ENCODE measurements at regions not wholly inside any gene's neighbourhood (a gene's known extent, or its start where the extent isn't known, plus 50 kb on each side); places are given as distances from the start of the nearest gene placed in this dataset.
"Not testable (repeated sequence)": the region's sequence is repeated elsewhere in the genome, so short reads cannot be mapped to it uniquely, and the experiment has no call there.

- H3K27ac Mint-ChIP-seq; DNase-seq; ATAC-seq (replicated peaks in 1 of 2); H3K9me3 Mint-ChIP-seq; H3K27me3 Mint-ChIP-seq (ENCODE audit: low read depth); H3K36me3 Mint-ChIP-seq (ENCODE audit: insufficient read depth in 2 of 2); H3K4me1 Mint-ChIP-seq (ENCODE audit: low read depth); H3K4me3 Mint-ChIP-seq: not testable (repeated sequence)
Measured at GRCh38 chr16:86889054-86889366, 310.7 kb downstream of the FOXL1 start.

- Mint-ChIP-seq H3K27me3 (ENCODE audit: low read depth) (no peaks in the 10 kb centered on the region), H3K27ac (no peak overlapping the region), H3K4me3 (no peak overlapping the region), H3K4me1 (ENCODE audit: low read depth) (no peaks in the 10 kb centered on the region), H3K9me3 (peaks cover 3 to 5% of the 10 kb centered on the region in 2 donors), H3K36me3 (ENCODE audit: insufficient read depth in 2 of 2) (no peaks in the 10 kb centered on the region)
- ATAC-seq (replicated peaks in 1 of 2) (no peak), DNase-seq (no peak)
Measured at GRCh38 chr16:86889974-86890373, 311.6 kb downstream of the FOXL1 start.

- Mint-ChIP-seq H3K27ac (no peak overlapping the region), H3K27me3 (ENCODE audit: low read depth) (no peaks in the 10 kb centered on the region), H3K4me3 (no peak overlapping the region), H3K36me3 (ENCODE audit: insufficient read depth in 2 of 2) (no peaks in the 10 kb centered on the region), H3K9me3 (peaks cover 3 to 5% of the 10 kb centered on the region in 2 donors), H3K4me1 (ENCODE audit: low read depth) (no peaks in the 10 kb centered on the region)
- no peak for DNase-seq
- no peak for ATAC-seq (replicated peaks in 1 of 2)
Measured at GRCh38 chr16:86891121-86891520, 312.8 kb downstream of the FOXL1 start.

- ATAC-seq (replicated peaks in 1 of 2), result no peak
- H3K4me3 Mint-ChIP-seq, result no peak overlapping the region
- no peaks in the 10 kb centered on the region for H3K27me3 Mint-ChIP-seq (ENCODE audit: low read depth)
- no peak for DNase-seq
- H3K9me3 Mint-ChIP-seq, result peaks cover 3 to 5% of the 10 kb centered on the region in 2 donors
- no peak overlapping the region for H3K27ac Mint-ChIP-seq
- no peaks in the 10 kb centered on the region for H3K36me3 Mint-ChIP-seq (ENCODE audit: insufficient read depth in 2 of 2)
- no peaks in the 10 kb centered on the region for H3K4me1 Mint-ChIP-seq (ENCODE audit: low read depth)
Measured at GRCh38 chr16:86891631-86892030, 313.3 kb downstream of the FOXL1 start.

GRCh38 chr16:86892509-86892908 is 314.2 kb downstream of the FOXL1 start:
- peaks cover 3 to 5% of the 10 kb centered on the region in 2 donors for H3K9me3 Mint-ChIP-seq

GRCh38 chr16:86893506-86893905 is 315.2 kb downstream of the FOXL1 start:
- H3K36me3 Mint-ChIP-seq (ENCODE audit: insufficient read depth in 2 of 2), result no peaks in the 10 kb centered on the region
- no peaks in the 10 kb centered on the region for H3K27me3 Mint-ChIP-seq (ENCODE audit: low read depth)
- DNase-seq (no peak), ATAC-seq (replicated peaks in 1 of 2) (no peak)
- no peaks in the 10 kb centered on the region for H3K4me1 Mint-ChIP-seq (ENCODE audit: low read depth)
- H3K9me3 Mint-ChIP-seq, result peaks cover 3 to 5% of the 10 kb centered on the region in 2 donors
- H3K27ac Mint-ChIP-seq, result no peak overlapping the region
- no peak overlapping the region for H3K4me3 Mint-ChIP-seq

More at GRCh38 chr16:86892509-86892908, 314.2 kb downstream of the FOXL1 start:
- H3K27me3 Mint-ChIP-seq (ENCODE audit: low read depth), result no peaks in the 10 kb centered on the region
- no peak overlapping the region for H3K27ac Mint-ChIP-seq
- no peak for DNase-seq
- no peak for ATAC-seq (replicated peaks in 1 of 2)
- no peaks in the 10 kb centered on the region for H3K36me3 Mint-ChIP-seq (ENCODE audit: insufficient read depth in 2 of 2)
- H3K4me3 Mint-ChIP-seq, result no peak overlapping the region
- no peaks in the 10 kb centered on the region for H3K4me1 Mint-ChIP-seq (ENCODE audit: low read depth)

GRCh38 chr16:86894029-86894567 is 315.7 kb downstream of the FOXL1 start:
- Mint-ChIP-seq H3K27ac (no peak overlapping the region), H3K4me3 (no peak overlapping the region), H3K9me3 (peaks cover under 1 to 2% of the 10 kb centered on the region in 2 donors), H3K36me3 (ENCODE audit: insufficient read depth in 2 of 2) (no peaks in the 10 kb centered on the region), H3K4me1 (ENCODE audit: low read depth) (no peaks in the 10 kb centered on the region), H3K27me3 (ENCODE audit: low read depth) (no peaks in the 10 kb centered on the region)
- ATAC-seq (replicated peaks in 1 of 2) (no peak), DNase-seq (no peak)

- no peak for ATAC-seq (replicated peaks in 1 of 2)
- Mint-ChIP-seq H3K27ac (no peak overlapping the region), H3K27me3 (ENCODE audit: low read depth) (no peaks in the 10 kb centered on the region), H3K9me3 (peaks cover 0 to 2% of the 10 kb centered on the region in 2 donors), H3K36me3 (ENCODE audit: insufficient read depth in 2 of 2) (no peaks in the 10 kb centered on the region), H3K4me1 (ENCODE audit: low read depth) (no peaks in the 10 kb centered on the region), H3K4me3 (no peak overlapping the region)
- DNase-seq, result no peak
Measured at GRCh38 chr16:86894925-86895324, 316.6 kb downstream of the FOXL1 start.

GRCh38 chr16:86895606-86896005 is 317.3 kb downstream of the FOXL1 start:
- no peaks in the 10 kb centered on the region for H3K9me3 Mint-ChIP-seq
- no peak overlapping the region for H3K4me3 Mint-ChIP-seq
- no peaks in the 10 kb centered on the region for H3K4me1 Mint-ChIP-seq (ENCODE audit: low read depth)
- no peak for DNase-seq
- ATAC-seq (replicated peaks in 1 of 2), result no peak
- no peak overlapping the region for H3K27ac Mint-ChIP-seq
- no peaks in the 10 kb centered on the region for H3K27me3 Mint-ChIP-seq (ENCODE audit: low read depth)
- no peaks in the 10 kb centered on the region for H3K36me3 Mint-ChIP-seq (ENCODE audit: insufficient read depth in 2 of 2)

GRCh38 chr16:86896976-86897375 is 318.6 kb downstream of the FOXL1 start:
- ATAC-seq (replicated peaks in 1 of 2), result no peak
- DNase-seq, result no peak
- Mint-ChIP-seq H3K9me3 (no peaks in the 10 kb centered on the region), H3K27me3 (ENCODE audit: low read depth) (no peaks in the 10 kb centered on the region), H3K4me3 (no peak overlapping the region), H3K27ac (no peak overlapping the region), H3K4me1 (ENCODE audit: low read depth) (no peaks in the 10 kb centered on the region), H3K36me3 (ENCODE audit: insufficient read depth in 2 of 2) (no peaks in the 10 kb centered on the region)

- H3K36me3 Mint-ChIP-seq (ENCODE audit: insufficient read depth in 2 of 2), result no peaks in the 10 kb centered on the region
- H3K27ac Mint-ChIP-seq, result no peak overlapping the region
- H3K27me3 Mint-ChIP-seq (ENCODE audit: low read depth), result no peaks in the 10 kb centered on the region
- no peak overlapping the region for H3K4me3 Mint-ChIP-seq
- H3K9me3 Mint-ChIP-seq, result no peaks in the 10 kb centered on the region
- H3K4me1 Mint-ChIP-seq (ENCODE audit: low read depth), result no peaks in the 10 kb centered on the region
- ATAC-seq (replicated peaks in 1 of 2) (no peak), DNase-seq (no peak)
Measured at GRCh38 chr16:86897486-86897885, 319.1 kb downstream of the FOXL1 start.

GRCh38 chr16:86898386-86898785 is 320.0 kb downstream of the FOXL1 start:
- Mint-ChIP-seq H3K36me3 (ENCODE audit: insufficient read depth in 2 of 2) (no peaks in the 10 kb centered on the region), H3K4me1 (ENCODE audit: low read depth) (no peaks in the 10 kb centered on the region), H3K4me3 (no peak overlapping the region), H3K27ac (no peak overlapping the region), H3K27me3 (ENCODE audit: low read depth) (no peaks in the 10 kb centered on the region), H3K9me3 (no peaks in the 10 kb centered on the region)
- DNase-seq (no peak), ATAC-seq (replicated peaks in 1 of 2) (no peak)

GRCh38 chr16:86899151-86899550 is 320.8 kb downstream of the FOXL1 start:
- Mint-ChIP-seq H3K27me3 (ENCODE audit: low read depth) (no peaks in the 10 kb centered on the region), H3K27ac (no peak overlapping the region), H3K36me3 (ENCODE audit: insufficient read depth in 2 of 2) (no peaks in the 10 kb centered on the region), H3K4me3 (no peak overlapping the region), H3K4me1 (ENCODE audit: low read depth) (no peaks in the 10 kb centered on the region), H3K9me3 (no peaks in the 10 kb centered on the region)
- no peak for ATAC-seq (replicated peaks in 1 of 2)
- no peak for DNase-seq

GRCh38 chr16:86899757-86900156 is 321.4 kb downstream of the FOXL1 start:
- Mint-ChIP-seq H3K4me3 (no peak overlapping the region), H3K27ac (no peak overlapping the region), H3K9me3 (no peaks in the 10 kb centered on the region), H3K36me3 (ENCODE audit: insufficient read depth in 2 of 2) (no peaks in the 10 kb centered on the region), H3K27me3 (ENCODE audit: low read depth) (no peaks in the 10 kb centered on the region), H3K4me1 (ENCODE audit: low read depth) (no peaks in the 10 kb centered on the region)
- DNase-seq (no peak), ATAC-seq (replicated peaks in 1 of 2) (no peak)

Measured in activated T-cell treated with anti-CD3 and anti-CD28 coated beads, Interleukin-2, amount 50 U/mL, for 72 hours (primary cell).